HCT116 (cell line): ENCODE measurements at regions not wholly inside any gene's neighbourhood (a gene's known extent, or its start where the extent isn't known, plus 50 kb on each side); places are given as distances from the start of the nearest gene placed in this dataset.

ENCODE experiments used
- ATAC-seq: fragments of 200-7000 bp; cut with Tn5 transposase; 2 replicates; pipeline ENCODE4 v1.9.1; 2020; ENCODE audit warnings: mild to moderate bottlenecking, moderate library complexity
- BruUV-seq: library from RNA; stranded (reverse); fragments of 400-500 nt; replicated peaks from 2 replicates; lab custom pipeline; 2021; lab: Mats Ljungman, UMichigan
- CTCF ChIA-PET: fragments of 300-600 bp; sonication (Branson Sonifier 250); formaldehyde crosslinking; loops from one replicate; lab custom pipeline; 2021; ENCODE audit warnings: antibody characterized with exemption; lab: Charles Lee
- POLR2A ChIA-PET: fragments of 300-600, 350-600 bp; sonication (Branson Sonifier 250); formaldehyde crosslinking; loops from one replicate; lab custom pipeline; 2021; ENCODE audit warnings: antibody characterized with exemption; lab: Charles Lee
- RAD21 ChIA-PET, 2 experiments: fragments of 300-600 bp; sonication (Branson Sonifier 250); formaldehyde crosslinking; loops; one replicate each; lab custom pipeline; 2023; ENCODE audit warnings: low total read pairs in 2 of 2; ENCODE audit not compliant: uncharacterized antibody in 2 of 2, unreplicated experiment in 2 of 2, low non-redundant PET in 1 of 2; lab: Charles Lee
- DNase-seq: peaks from one replicate; pipeline ENCODE4 v3.0.0-alpha.2; 2010; ENCODE audit warnings: low read depth, low spot score
- H2AFZ ChIP-seq: fragments of 200-600 bp; shearing (Covaris generic), sonication (generic); 2 replicates; pipeline ENCODE4 v1.6.1; 2017; ENCODE audit warnings: low read depth, mixed run types, mixed read lengths, antibody characterized with exemption, low read length; ENCODE audit not compliant: poor library complexity, severe bottlenecking
- H3K27ac ChIP-seq: 2 replicates; pipeline ENCODE4 v1.5.1; 2012; ENCODE audit warnings: low read depth, low read length
- H3K27me3 ChIP-seq: fragments of 200-600 bp; sonication (generic); 2 replicates; pipeline ENCODE4 v1.6.1; 2016; ENCODE audit warnings: mixed run types, low read length, mixed read lengths; ENCODE audit not compliant: insufficient read depth
- H3K36me3 ChIP-seq, 2 experiments: fragments of 200-500 bp in 1 of 2; fragments of 200-600 bp in 1 of 2; sonication (Bioruptor generic) in 1 of 2; sonication (generic) in 1 of 2; 2 replicates each; pipeline versions ENCODE4 v1.5.1 to v1.6.1; 2014 to 2016; ENCODE audit warnings: low read length in 2 of 2, inconsistent platforms in 1 of 2, mixed read lengths in 1 of 2, mixed run types in 1 of 2; ENCODE audit not compliant: insufficient read depth in 2 of 2, control insufficient read depth in 1 of 2
- H3K4me1 ChIP-seq, 2 experiments: fragments of 200-600 bp in 1 of 2; sonication (generic) in 1 of 2; 2 replicates each; pipeline versions ENCODE4 v1.5.1 to v1.6.1; 2012 to 2017; ENCODE audit warnings: low read length in 2 of 2, inconsistent platforms in 1 of 2, mild to moderate bottlenecking in 1 of 2, mixed read lengths in 1 of 2, mixed run types in 1 of 2, moderate library complexity in 1 of 2; ENCODE audit not compliant: insufficient read depth in 2 of 2, control insufficient read depth in 1 of 2
- H3K4me2 ChIP-seq: fragments of 200-600 bp; sonication (generic); 2 replicates; pipeline ENCODE4 v1.6.1; 2017; ENCODE audit warnings: mixed run types, low read length, mixed read lengths
- H3K4me3 ChIP-seq, 2 experiments: fragments of 200-600 bp in 1 of 2; sonication (generic) in 1 of 2; replicated peaks in 1 of 2; 2 replicates each; pipeline ENCODE4 v1.5.1; 2011 to 2016; ENCODE audit warnings: low read length in 2 of 2, control low read depth in 1 of 2, low read depth in 1 of 2, mild to moderate bottlenecking in 1 of 2, mixed read lengths in 1 of 2, mixed run types in 1 of 2
- H3K79me2 ChIP-seq: fragments of 200-600 bp; sonication (generic); 2 replicates; pipeline ENCODE4 v1.6.1; 2017; ENCODE audit warnings: mild to moderate bottlenecking, mixed run types, low read length, moderate library complexity, mixed read lengths; ENCODE audit not compliant: insufficient read depth
- H3K9ac ChIP-seq: fragments of 200-600 bp; sonication (generic); 2 replicates; pipeline ENCODE4 v1.6.1; 2016; ENCODE audit warnings: low read length, mixed read lengths
- H3K9me2 ChIP-seq: fragments of 200-600 bp; sonication (generic), shearing (Covaris generic); 2 replicates; pipeline ENCODE4 v1.6.1; 2017; ENCODE audit warnings: mixed run types, mild to moderate bottlenecking, moderate library complexity; ENCODE audit not compliant: insufficient read depth
- H3K9me3 ChIP-seq, 2 experiments: fragments of 200-500 bp in 1 of 2; fragments of 200-600 bp in 1 of 2; sonication (Bioruptor generic) in 1 of 2; sonication (generic) in 1 of 2; 2 replicates each; pipeline ENCODE4 v1.6.1; 2014 to 2017; ENCODE audit warnings: low read length in 2 of 2, mixed read lengths in 2 of 2, inconsistent platforms in 1 of 2, low read depth in 1 of 2, mild to moderate bottlenecking in 1 of 2, mixed run types in 1 of 2, moderate library complexity in 1 of 2; ENCODE audit not compliant: control insufficient read depth in 1 of 2, insufficient read depth in 1 of 2
- H4K20me1 ChIP-seq: fragments of 200-600 bp; sonication (generic), shearing (Covaris generic); 2 replicates; pipeline ENCODE4 v1.6.1; 2017; ENCODE audit warnings: mixed run types, mild to moderate bottlenecking, moderate library complexity; ENCODE audit not compliant: insufficient read depth
- ATF3 ChIP-seq: IDR thresholded peaks from 2 replicates; pipeline ENCODE4 v1.6.1; 2012
- CBX3 ChIP-seq: IDR thresholded peaks from 2 replicates; pipeline ENCODE4 v1.6.1; 2012; ENCODE audit warnings: low read depth
- EGR1 ChIP-seq: IDR thresholded peaks from 2 replicates; pipeline ENCODE4 v1.6.1; 2012; ENCODE audit warnings: low read depth
- ELF1 ChIP-seq: IDR thresholded peaks from 2 replicates; pipeline ENCODE4 v1.6.1; 2012; ENCODE audit warnings: low read depth, borderline replicate concordance
- EZH2 ChIP-seq: fragments of 200-600 bp; sonication (generic); IDR thresholded peaks from 2 replicates; pipeline ENCODE4 v1.6.1; 2017; ENCODE audit warnings: antibody characterized with exemption, mixed run types
- RAD21 ChIP-seq: IDR thresholded peaks from 2 replicates; pipeline ENCODE4 v1.6.1; 2012; ENCODE audit warnings: low read depth, mild to moderate bottlenecking
- SIN3A ChIP-seq: IDR thresholded peaks from 2 replicates; pipeline ENCODE4 v1.6.1; 2012; ENCODE audit warnings: low read depth
- SP1 ChIP-seq: IDR thresholded peaks from 2 replicates; pipeline ENCODE4 v1.6.1; 2012; ENCODE audit warnings: low read depth
- TCF7L2 ChIP-seq: IDR thresholded peaks from 2 replicates; pipeline ENCODE4 v1.7.0; 2011; ENCODE audit warnings: borderline replicate concordance, inconsistent platforms; ENCODE audit not compliant: insufficient read depth, insufficient read length; ENCODE audit errors: extremely low read depth
- YY1 ChIP-seq: IDR thresholded peaks from 2 replicates; pipeline ENCODE4 v1.6.1; 2011; ENCODE audit warnings: low read length, low read depth, moderate library complexity, mild to moderate bottlenecking; ENCODE audit not compliant: insufficient replicate concordance; ENCODE audit errors: extremely low read depth
- ZBTB33 ChIP-seq: IDR thresholded peaks from 2 replicates; pipeline ENCODE4 v1.6.1; 2011; ENCODE audit warnings: mild to moderate bottlenecking, low read length, moderate library complexity; ENCODE audit not compliant: insufficient replicate concordance; ENCODE audit errors: extremely low read depth
- intact Hi-C: fragments of 100-400 bp; cut with micrococcal nuclease; formaldehyde crosslinking; loops from 2 replicates; pipeline ENCODE4 v1.10.0; 2022

GRCh38 chr6:44560458-44561059 is 173.1 kb downstream of the CDC5L start:
- Histone ChIP-seq H4K20me1 (no peaks in the 10 kb centered on the region), H3K27me3 (no peaks in the 10 kb centered on the region), H3K4me3 (no peak overlapping the region), H3K9me3 (no peaks in the 10 kb centered on the region), H3K4me1 (peaks cover 0 to 8% of the 10 kb centered on the region in 2 experiments; a peak in 1 of 4 replicates), H3K9ac (no peak overlapping the region)
- no TSS peak for BruUV-seq
- ChIA-PET RAD21 (no interaction called here), POLR2A (no interaction called here)
- no peak for DNase-seq
- TF ChIP-seq EGR1 = no peak
- TF ChIP-seq SP1 = no peak
- TF ChIP-seq RAD21 = no peak
- no peak for TF ChIP-seq ELF1
- TF ChIP-seq EZH2 = no peak
- TF ChIP-seq, all 23 proteins: peak for 0
- no peak overlapping the region for H3K4me2 ChIP-seq
- ATAC-seq = no peak
- H3K79me2 ChIP-seq = no peaks in the 10 kb centered on the region
- no peak overlapping the region for H2AFZ ChIP-seq
- H3K9me2 ChIP-seq = no peaks in the 10 kb centered on the region
- H3K36me3 ChIP-seq = no peaks in the 10 kb centered on the region
- CTCF ChIA-PET = no interaction called here
- H3K27ac ChIP-seq = no peak overlapping the region
- intact Hi-C loops = no loop called here

- no peaks in the 10 kb centered on the region for H3K79me2 ChIP-seq
- peaks cover 0 to 8% of the 10 kb centered on the region in 2 experiments; a peak in 1 of 4 replicates for H3K4me1 ChIP-seq
- no peaks in the 10 kb centered on the region for H3K36me3 ChIP-seq
- no peak for DNase-seq
- ChIA-PET RAD21 (no interaction called here), POLR2A (no interaction called here), CTCF (no interaction called here)
- TF ChIP-seq ZBTB33 = no peak
- no peak for TF ChIP-seq EZH2
- no peak for TF ChIP-seq TCF7L2
- TF ChIP-seq YY1 = no peak
- no peak for TF ChIP-seq SIN3A
- no peak for TF ChIP-seq CBX3
- no peak for TF ChIP-seq ATF3
- TF ChIP-seq ELF1 = no peak
- BruUV-seq = no TSS peak
- intact Hi-C loops = no loop called here
- no peaks in the 10 kb centered on the region for H3K27me3 ChIP-seq
- no peak overlapping the region for H3K4me3 ChIP-seq
- H3K9me2 ChIP-seq = no peaks in the 10 kb centered on the region
- H3K4me2 ChIP-seq = no peak overlapping the region
- ATAC-seq = no peak
- H4K20me1 ChIP-seq = no peaks in the 10 kb centered on the region
- H3K27ac ChIP-seq = no peak overlapping the region
- H3K9ac ChIP-seq = no peak overlapping the region
- H3K9me3 ChIP-seq = no peaks in the 10 kb centered on the region
- H2AFZ ChIP-seq = no peak overlapping the region
These were observed 173.6 kb downstream of the CDC5L start for GRCh38 chr6:44561060-44561623.
